Hematopoietic multipotent progenitor cell treated with erythropoietin and hydrocortisone succinate and interleukin-3 and kit ligand, for 15 days (in vitro differentiated cells): ENCODE measurements at regions not wholly inside any gene's neighbourhood (a gene's known extent, or its start where the extent isn't known, plus 50 kb on each side); places are given as distances from the start of the nearest gene placed in this dataset.
"Not testable (repeated sequence)": the region's sequence is repeated elsewhere in the genome, so short reads cannot be mapped to it uniquely, and the experiment has no call there.

ENCODE experiments used
- DNase-seq: peaks from one replicate; pipeline ENCODE4 v3.0.0-alpha.2; 2015; ENCODE audit warnings: low spot score

DNA sequence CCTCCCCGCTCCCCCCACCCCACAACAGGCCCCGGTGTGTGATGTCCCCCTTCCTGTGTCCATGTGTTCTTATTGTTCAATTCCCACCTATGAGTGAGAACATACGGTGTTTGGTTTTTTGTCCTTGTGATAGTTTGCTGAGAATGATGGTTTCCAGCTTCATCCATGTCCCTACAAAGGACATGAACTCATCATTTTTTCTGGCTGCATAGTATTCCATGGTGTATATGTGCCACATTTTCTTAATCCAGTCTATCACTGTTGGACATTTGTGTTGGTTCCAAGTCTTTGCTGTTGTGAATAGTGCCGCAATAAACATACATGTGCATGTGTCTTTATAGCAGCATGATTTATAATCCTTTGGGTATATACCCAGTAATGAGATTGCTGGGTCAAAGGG is 104.3 kb downstream of the MTPN start:
- not testable (repeated sequence) for DNase-seq

GRCh38 chr7:135862586-135863340 is 114.2 kb upstream of the FAM180A start:
- DNase-seq: no peak

DNA sequence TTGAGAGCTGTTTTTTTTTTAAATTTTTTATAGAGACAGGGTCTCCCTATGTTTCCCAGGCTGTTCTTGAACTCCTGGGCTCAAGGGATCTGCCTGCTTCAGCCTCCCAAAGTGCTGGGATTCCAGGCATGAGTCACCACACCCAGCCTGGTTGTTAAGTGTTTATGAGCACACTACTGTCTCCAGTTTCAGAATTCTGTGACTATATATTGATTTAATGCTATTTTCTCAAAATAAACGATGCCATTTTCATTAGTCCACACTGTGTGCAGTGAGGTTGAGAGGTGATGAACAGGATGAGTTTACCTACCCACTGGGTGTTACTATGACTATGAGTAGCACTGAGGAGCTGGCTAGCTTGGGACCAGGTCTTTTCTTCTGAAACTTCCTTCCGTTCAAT is 110.9 kb upstream of the FAM180A start:
- DNase-seq: no peak

DNA sequence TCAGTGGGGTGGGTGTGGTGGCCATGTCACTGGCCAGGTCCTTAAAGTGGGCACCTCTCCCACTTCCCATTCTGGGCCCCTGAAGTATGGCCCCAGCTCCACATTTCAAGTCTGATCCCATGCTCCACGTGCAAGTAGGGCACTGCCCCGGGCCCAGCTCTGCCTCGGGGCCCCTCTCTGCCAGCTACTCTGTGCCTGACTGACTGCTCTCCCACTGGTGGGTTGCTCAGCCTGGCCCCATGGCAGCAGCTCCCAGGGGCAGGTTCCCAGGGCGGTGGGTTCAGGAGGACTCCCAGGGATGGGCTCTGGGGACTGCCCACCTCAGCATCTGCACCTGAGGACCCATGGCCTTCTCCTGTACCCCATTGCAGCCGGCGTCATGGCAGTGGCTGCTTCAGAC is 110.2 kb upstream of the FAM180A start:
- no peak for DNase-seq

DNA sequence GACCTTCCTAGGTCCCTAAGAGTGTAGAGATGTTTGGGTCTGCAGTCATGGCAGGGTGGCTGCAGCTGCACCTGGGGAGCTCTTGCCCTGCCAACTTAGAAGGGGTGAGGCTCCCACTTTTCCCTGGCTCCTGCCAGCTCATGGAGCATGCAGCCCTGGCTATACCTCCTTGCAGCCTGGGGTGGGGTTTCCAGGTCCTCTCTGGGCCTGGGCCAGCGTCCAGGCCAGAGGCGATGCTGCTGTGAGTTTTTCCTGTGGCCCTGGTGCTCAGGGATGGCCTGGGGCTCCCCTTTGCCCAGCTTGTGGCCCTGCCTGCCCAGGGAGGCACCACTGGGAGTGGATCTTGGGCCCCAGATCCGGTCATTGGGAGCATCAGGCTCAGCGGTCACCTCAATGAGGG is 109.8 kb upstream of the FAM180A start:
- DNase-seq: no peak

DNA sequence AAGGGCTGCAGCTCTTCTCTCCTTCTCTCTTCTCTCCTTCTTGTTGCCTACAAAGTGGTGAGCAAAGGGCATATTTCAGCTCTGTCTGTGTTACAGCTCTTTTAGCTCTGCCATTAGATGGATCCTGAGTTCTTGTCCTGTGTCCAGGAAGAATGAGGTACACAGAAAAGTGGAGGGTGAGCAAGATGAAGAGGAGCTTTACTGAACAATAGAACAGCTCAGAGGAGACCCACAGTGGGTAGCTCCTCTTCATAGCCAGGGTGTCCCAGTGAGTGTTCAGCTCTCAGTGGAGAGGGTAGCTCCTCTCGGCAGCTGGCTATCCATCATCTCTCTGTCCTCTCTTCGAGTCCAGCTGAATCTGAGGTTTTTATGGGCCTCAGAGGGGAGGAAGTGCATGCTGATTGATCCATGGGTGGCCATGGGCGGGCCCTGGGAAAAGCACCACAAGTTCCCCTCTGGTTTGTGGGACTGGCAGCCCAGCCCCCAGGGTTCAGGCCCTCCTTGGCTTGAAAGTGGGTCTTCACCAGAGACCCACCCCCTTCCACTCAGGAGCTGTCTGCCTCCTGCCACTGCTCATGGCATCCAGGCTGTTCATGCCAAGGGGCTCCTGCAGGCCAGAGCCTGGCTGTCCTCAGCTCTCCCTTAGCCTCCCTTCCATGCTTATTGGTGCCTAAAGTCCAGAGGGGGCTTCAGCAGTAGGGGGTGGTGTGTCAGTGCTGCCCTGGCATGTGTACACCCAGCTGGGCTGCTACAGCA is 109.1 kb upstream of the FAM180A start:
- DNase-seq: no peak

DNA sequence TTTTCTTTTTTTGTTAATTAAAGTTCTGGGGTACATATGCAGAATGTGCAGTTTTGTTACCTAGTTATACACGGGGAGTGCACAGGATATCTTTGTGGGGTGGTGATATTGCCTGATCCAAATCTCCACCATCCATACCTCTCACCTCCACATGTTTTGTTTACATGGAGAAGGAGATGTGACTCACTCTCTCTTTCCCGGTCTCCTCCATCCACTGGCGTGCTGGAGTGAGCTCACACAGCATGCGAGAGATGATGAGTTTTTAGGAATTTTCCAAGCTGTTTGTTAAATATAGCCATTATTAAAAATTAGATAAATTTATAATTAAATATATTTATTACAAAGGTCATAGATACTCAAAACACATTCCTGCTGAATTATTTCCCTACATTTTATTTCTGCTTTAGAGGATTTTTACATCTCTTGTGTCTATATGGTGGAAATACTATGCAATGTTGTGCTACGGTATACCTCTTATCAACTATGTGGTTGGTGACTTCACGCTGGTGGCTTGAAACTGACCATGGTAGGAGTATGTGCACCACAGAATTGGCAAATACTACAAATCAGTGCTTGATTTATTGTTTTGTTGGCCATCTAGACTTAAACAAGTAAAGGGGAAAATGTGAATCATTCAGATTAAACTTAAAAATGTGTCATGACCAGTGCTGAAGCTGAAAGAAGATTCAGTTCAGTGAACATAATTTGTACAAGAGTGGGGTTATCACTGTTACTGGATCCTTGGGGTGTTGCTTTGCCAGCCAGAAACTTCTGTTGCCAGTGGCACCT is 107.9 kb upstream of the FAM180A start:
- no peak for DNase-seq

GRCh38 chr7:135855846-135856245 is 107.2 kb upstream of the FAM180A start:
- DNase-seq: no peak

DNA sequence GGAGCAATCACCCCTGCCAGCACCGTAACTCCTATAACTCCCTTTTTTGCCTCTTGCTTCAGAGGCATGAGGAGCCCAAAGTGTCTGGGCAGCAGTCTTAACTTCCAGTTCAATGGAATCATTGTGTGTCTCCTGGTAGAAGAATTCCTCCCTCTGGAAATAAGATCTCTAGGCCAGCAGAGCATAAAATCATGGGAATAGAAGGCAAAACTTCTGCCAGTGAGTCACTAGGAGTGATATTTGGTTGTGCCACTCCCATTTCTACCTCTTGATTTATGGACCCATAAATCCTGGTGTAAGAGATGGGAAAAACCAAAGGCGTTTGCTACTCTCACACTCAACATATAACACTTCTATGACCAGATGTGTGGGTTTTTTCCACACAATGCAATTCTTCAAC is 104.9 kb upstream of the FAM180A start:
- no peak for DNase-seq

DNA sequence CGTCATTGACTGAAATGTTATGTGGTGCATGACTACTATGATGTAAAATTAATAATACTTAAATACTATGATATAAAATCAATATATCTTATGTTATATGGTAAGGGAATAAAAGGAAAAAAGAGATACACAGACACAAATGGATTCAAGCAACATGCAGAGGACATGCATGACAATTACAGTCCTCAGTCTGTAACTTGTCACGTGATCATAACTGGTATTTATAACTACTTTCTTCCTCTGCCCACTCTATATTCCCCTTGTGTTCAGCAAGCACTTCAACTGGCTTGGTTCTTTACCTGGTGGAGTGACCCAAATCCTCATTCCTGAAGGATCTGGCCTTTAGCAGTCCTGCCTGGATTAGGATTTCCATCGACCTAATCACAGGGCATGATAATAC is 104.4 kb upstream of the FAM180A start:
- no peak for DNase-seq

GRCh38 chr7:135847242-135847641 is 98.6 kb upstream of the FAM180A start:
- DNase-seq: no peak

- DNase-seq: no peak
Observed at GRCh38 chr7:135846339-135846738, 97.7 kb upstream of the FAM180A start.

GRCh38 chr7:135845415-135846075 is 96.9 kb upstream of the FAM180A start:
- no peak for DNase-seq

GRCh38 chr7:135844903-135845302 is 96.3 kb upstream of the FAM180A start:
- DNase-seq: no peak

- DNase-seq: no peak
Observed at GRCh38 chr7:135843214-135843613, 94.6 kb upstream of the FAM180A start.

DNA sequence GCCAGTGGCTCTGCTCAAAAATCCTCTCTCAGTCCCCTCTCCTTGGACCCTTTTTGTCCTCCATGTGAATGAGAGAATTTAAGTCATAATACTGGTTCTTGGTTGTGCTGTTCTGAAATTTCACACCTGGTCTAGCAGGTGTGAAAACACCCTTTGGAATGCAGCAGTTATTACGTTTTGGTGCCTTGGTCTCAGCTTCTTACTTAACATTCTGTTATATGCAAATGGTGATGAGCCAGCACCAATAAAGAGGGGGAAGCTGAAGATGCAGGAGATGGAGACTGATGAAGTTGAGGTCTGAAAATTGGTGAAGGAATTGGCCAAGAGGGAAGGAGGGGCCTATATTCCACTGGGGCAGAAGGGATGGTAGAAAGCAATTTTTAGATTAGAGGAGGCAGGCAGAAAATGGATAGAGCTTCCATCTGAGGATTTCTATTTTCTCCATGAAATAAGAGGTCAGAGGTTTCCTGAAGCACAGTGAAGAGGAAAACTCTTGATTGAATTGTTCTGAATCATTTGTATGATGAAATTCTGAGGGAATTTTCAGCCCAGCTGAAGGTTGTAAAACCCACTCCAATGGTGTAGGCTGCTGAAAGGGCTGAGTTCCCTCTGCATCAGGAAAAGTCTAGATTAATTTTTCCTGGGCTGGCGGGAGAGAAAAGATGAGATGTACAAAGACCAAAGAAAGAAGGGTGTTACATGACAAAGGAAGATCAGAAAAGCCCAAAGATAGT is 94.0 kb upstream of the FAM180A start:
- DNase-seq: no peak

GRCh38 chr7:135840591-135840990 is 92.0 kb upstream of the FAM180A start:
- DNase-seq: no peak

- DNase-seq: no peak
Observed at GRCh38 chr7:135837675-135838074, 89.1 kb upstream of the FAM180A start.

GRCh38 chr7:135834266-135834665 is 85.7 kb upstream of the FAM180A start:
- DNase-seq: no peak

- DNase-seq: no peak
Observed at GRCh38 chr7:135833642-135834041, 85.0 kb upstream of the FAM180A start.

DNA sequence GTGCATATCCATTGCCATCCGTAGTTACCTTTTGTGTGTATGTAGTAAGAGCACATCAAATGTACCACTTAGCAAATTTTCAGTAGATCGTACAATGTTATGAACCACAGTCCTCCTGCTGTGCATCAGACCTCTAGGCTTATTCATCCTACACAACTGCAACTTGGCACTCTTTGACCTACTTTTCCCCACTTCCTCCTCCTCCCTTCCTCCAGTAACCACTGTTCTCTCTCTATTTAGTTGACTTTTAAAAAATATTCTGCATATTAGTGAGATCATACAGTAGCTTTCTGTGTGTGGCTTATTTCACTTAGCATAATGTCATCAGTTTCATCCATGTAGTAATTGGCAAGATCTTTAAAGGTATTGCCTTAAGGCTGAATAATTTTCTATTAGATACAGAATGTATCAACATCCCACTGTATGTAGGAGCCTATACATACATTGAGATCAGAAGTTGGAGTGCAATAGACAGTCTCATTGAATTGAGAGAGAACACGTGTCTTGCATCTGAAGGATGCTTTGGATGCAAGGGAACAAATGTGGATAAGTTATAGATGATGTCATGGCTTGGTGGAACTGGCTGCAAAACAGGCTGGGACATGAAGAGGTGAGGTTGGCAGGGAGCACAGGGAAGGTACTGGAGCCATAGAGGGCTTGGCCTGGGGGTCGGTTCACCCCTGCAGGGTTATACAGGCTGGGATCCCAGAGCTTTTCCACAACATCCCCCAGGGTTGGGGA is 83.0 kb upstream of the FAM180A start:
- no peak for DNase-seq
